Posterior vena cava (tissue), 2 donors: ENCODE measurements at regions not wholly inside any gene's neighbourhood (a gene's known extent, or its start where the extent isn't known, plus 50 kb on each side); places are given as distances from the start of the nearest gene placed in this dataset.

Experiments used
- DNase-seq: peaks from one replicate; pipeline ENCODE4 v3.0.0-alpha.2; 2020; ENCODE audit warnings: low spot score
- intact Hi-C, 2 donors: fragments of 100-400 bp; cut with DNase I; formaldehyde crosslinking; loops; one replicate each; pipeline versions ENCODE4 v1.14.1 to v1.14.2; 2022 to 2023
- donor health status: DM: yes; HTN: yes; CAD: no.
- donor health status: DM: yes; HTN: yes; CAD: no.

DNA sequence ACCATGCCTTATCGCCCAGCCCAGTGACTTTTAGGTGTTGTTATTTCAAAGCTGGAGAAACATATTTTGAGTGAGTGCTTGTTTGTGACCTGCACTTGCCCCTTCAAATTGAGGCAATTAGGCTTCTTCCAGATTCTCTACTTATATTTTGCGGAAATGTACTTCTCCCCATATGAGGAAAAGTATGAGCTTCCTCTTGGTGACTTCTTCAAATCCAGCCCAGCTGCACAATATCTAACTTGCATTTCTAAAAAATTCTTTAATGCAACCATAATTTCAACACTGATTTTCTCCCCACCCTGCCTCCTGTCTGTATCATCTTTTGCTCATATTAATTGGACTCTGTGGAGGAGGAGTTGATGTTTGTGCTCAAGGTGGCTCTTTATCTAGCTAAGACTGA, 391.2 kb upstream of the POU3F3 start:
- intact Hi-C loops: no loop called here

DNA sequence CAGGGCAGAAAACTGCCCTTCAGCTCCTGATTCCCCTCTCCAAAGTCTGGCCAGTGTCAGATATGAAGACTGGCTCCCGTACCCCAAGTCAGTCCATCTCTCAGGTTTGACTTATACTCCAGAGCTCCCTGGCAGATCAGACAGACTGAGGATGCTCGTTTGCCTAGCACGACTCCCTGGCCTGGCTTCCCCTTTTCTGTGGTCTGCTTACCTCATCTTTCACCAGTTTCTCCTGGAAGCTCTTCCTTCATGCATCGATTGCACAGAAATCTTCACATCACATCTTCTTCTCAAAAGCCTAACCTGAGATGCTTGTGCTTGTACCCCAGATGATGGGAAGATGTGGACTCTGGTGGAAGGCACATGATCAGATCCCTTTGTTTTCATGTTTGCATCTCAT, 387.9 kb upstream of the POU3F3 start:
- intact Hi-C loops: no loop called here
- no peak for DNase-seq

More for the DNA sequence above, 391.2 kb upstream of the POU3F3 start:
- no peak for DNase-seq

DNA sequence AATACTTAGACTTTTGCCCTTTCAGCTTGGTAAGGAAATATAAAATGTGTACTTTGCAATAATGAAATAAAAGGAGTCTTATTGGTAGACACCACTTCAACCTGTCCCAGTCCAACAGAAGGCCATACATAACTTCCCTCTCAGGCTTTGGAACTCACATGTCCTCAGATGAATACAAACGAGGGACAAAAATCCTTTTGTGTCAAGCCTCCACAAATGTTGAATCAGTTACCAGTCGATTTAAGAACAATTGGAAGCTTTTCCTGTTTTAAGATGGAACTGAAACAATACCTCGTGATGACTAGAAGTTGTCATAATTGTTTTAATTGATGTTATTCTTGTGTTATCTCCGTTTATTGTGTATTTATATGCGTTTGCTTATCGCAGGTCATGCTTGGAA, 385.1 kb upstream of the POU3F3 start:
- DNase-seq: no peak
- intact Hi-C loops: no loop called here

DNA sequence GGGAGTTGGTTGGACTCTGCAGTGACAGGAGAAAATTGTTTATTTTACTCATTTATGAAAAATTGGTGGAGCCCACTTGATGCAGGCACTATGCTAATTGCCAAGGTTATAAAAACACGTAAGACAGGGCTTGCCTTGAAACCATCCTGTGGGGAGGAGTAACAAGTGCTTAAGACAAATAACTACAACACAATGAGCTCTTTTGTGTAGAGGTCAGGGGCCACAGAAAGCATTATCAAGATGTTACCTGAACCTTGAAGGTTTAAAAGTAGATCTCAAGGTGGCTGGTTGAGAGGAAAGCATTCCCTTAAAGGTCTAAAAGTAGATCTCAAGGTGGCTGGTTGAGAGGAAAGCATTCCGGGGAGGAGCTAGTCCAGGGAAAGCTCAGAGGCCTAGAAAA, 381.8 kb upstream of the POU3F3 start:
- intact Hi-C loops: no loop called here

DNA sequence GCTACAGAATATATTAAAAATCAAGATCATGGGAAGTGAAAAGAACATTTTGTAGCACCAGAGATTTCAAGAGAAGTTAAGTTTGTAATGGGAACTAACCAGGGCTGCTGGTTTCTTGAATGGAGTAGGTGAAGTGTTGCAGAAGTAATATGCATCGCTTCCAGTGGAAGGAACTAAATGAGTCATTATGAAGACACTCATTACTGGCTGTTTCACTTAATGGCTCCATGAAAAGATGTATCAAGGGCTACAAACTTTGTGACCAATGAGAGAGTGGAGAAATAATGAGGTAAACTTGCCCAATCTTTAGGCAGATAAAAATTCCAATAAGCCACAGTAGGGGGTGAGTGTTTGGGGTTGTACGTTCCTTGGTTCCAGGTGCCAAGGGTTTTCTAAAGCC, 380.4 kb upstream of the POU3F3 start:
- DNase-seq: no peak
- intact Hi-C loops: no loop called here

More for the DNA sequence above, 381.8 kb upstream of the POU3F3 start:
- DNase-seq: no peak

DNA sequence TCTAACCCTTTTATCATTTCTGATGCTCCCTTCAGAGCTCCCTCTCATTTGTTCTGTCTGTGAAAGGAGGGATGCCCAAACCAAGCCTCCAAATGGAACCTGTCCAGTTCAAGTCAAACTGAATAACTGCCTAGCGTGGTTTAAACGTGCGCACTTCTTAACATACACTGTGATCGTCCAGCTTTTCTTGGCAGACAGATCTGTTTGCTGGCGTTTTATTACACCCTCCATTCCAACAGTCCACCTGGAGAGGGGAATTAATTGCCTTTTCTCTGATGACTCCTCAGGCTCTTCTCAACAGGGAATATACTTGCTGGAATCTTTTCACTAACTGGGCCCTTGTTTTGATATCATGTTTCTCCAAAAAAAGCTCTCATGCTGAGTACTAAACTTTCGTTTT, 379.2 kb upstream of the POU3F3 start:
- intact Hi-C loops: no loop called here
- DNase-seq: no peak

DNA sequence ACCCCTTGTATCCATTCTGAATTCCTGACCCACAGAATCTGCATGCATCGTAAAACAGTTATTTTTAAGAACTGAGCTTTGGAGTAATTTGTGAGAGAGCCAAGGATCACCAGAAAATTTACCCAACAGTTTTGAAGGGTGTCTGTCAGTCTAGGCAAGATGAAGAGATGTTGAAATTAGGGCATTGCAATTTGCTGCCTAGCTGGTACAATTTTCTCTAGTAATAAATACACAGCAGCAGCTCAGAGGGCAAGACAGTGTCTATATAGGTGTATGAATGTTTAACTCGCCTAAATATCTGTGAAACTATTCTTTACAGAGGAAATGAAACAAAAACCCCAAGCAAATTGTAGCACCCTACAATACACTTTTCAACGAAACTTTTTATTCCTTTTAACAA, 377.8 kb upstream of the POU3F3 start:
- intact Hi-C loops: no loop called here
- DNase-seq: no peak

DNA sequence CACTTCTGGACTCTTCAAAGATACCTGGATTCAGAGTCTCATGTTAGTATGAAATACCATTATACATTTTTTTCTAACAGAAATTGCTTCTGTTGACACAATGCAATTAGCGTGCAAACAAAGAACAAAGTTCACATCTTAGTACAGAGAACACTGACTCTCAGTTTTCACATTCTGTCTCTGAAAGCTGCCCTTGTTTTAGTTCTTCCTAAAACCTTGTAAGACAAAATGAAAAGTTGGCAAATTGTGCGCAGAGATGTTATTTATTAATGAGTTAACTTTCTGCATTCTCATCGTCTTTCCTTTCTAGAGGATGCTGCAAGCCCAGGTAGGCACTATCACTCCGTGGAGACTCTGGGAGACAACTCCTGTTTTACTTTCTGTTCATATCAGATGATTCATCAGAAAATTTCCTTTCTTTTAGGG, 377.3 kb upstream of the POU3F3 start:
- intact Hi-C loops: no loop called here
- no peak for DNase-seq

DNA sequence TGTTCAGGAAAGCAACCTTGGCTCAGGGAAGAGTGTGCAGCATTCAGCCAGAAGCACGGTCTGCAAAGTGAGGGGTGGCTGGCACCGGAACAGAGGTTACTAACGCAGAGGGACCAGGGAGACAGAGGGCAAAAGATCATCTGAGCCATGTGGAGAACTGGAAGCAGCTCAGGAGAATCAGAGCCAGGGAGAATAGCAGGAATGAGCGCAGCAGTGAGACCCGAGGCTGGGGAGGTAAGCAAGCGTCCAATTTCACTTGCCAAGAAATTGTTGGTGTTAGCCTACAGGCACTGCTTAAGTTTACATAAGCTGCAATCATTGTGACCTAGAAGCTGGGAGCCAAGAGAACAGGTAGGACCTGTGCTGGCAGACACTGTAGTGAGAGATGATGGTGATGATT, 372.6 kb upstream of the POU3F3 start:
- no peak for DNase-seq
- intact Hi-C loops: no loop called here

DNA sequence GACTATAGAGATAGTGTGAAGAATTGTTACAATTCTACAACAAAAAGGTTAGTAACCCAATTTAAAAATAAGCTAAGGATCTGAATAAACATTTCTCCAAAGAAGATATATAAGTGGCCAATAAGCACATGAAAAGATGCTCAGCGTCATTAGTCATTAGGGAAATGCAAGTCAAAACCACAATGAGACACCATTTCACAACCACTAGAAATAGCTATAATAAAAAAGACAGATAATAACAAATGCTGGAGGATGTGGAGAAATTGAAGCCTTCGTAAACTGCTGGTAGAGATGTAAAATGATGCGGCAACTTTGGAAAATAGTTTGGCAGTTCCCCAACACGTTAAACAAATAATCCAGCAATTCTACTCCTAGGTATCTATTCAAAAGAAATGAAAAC, 366.5 kb upstream of the POU3F3 start:
- intact Hi-C loops: no loop called here
- DNase-seq: no peak

DNA sequence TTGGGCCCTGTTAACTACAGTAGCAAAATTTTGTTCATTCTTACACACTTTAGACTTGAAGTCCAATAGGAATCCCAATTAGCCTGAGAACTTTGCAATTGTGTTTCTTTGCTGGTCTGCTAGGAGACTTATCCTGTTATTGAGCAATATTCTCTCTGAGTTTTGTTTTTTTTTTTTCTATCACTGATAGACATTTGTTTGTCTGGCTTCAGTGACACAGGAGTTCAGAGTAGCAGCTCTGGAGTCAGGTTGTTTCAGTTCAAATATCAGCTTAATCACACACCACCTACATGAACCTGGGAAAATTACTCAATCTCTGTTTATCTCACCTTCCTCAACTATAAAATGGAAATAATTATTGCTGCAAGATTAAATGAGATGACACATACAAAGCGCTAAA, 360.2 kb upstream of the POU3F3 start:
- DNase-seq: no peak
- intact Hi-C loops: no loop called here

DNA sequence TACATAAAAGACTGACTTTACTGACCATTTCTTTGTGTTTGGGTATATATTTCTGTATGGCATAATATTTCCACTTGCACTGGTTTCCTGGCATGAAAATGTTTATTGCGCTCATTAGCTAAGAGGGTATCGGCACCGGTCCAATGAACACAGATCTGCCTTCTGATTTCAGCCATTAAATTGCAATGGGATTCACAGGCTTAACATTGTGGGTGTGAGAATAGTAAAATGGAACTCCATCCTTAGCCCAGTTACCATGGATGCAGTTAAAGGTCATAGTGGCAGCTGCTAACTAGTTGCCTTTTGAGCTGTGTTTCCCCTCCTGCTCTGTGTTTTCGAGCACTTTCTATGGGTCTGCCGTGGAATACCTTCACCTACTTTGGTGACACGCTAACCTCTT, 352.6 kb upstream of the POU3F3 start:
- no peak for DNase-seq
- intact Hi-C loops: no loop called here

DNA sequence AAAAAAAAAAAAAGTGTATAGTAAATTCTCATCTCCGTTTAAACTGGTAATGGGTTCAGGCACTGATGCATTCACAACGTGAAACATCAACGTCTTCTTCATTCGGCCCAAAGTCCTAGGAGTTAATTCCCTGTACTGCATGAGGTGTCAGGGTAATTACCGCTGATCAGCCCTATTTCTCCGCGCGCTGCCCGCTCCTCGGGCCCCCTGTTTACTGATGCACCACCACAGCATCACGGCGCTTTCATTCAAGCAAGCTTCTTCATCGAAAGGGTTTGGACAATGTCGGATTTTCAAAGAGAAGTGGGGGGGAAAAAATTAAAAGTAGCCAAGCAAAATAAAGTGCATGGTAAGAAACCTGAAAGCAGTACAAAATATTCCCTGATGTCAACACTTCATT, 352.0 kb upstream of the POU3F3 start:
- DNase-seq: no peak
- intact Hi-C loops: no loop called here

DNA sequence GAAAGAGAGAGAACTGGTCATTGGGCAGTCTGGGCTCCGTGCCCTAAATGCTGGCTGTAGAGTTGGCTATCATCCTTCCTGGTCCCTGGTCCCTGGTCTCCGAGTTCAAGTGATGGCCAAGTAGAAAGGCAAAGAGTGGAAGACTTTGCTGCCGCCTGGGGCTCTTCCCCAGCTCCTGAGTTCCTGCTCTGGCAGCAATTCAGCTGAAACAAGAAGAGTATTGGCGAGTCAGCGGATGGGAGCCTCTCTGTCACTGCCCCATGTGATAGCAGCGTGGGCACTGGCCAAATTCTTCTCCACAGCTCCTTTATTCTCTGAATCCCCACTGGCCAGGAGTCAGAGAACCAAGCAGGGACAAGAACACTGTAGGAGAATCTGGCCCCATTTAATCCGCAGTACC, 351.0 kb upstream of the POU3F3 start:
- intact Hi-C loops: no loop called here
- DNase-seq: no peak

DNA sequence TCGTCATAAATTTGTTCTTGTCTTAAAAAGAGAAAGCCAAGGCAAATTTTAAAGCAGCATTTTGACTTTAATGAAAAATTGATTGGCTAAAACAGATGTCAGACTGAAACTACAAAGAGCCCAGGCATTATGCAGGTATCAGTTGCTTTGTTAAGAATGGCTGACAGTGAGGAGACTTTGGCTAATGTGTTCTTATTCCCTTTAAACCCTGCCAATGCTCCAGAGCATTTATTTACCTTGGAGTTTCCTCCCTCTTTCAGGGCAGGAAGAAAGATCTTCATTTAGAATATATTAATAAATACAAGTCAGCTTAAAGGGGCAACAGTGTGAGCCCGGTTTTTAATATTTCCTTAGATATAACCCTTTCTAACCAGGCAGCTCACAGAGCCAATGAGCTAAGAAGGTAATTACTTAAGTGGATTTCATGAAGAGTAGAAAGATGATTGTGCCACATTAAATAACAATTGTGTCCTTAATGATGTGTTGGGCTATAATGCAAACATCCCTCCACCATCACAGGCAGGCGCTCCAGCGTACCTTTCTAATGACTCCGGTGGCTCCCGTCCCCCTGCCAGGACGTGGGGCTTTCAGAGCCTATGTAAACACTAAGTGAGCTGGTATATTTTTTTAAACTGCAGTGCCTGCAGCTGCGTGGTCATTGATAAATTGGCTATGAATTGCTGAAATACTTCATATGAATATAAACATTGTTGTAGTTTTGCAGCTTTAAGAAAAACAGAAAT, 349.4 kb upstream of the POU3F3 start:
- intact Hi-C loops: no loop called here
- no peak for DNase-seq

DNA sequence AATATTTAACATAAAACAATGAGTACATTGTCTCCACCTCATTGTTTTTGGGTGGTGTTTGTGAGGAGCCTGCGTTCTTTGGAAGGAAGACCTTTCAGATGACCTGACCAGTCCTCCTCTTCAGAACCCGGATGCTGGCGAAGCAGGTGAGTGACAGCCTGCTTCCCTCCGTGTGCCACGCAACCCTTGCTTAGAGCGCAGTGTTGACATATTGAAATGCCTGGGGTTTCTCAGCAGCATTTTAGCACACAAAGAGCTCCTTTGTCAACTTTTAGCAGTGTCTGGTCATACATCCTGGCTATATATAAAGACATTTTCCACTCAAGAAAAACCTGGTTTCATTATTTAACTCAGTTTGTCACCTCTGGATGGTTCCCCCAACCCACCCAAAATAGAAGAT, 335.7 kb upstream of the POU3F3 start:
- intact Hi-C loops: no loop called here
- DNase-seq: no peak

DNA sequence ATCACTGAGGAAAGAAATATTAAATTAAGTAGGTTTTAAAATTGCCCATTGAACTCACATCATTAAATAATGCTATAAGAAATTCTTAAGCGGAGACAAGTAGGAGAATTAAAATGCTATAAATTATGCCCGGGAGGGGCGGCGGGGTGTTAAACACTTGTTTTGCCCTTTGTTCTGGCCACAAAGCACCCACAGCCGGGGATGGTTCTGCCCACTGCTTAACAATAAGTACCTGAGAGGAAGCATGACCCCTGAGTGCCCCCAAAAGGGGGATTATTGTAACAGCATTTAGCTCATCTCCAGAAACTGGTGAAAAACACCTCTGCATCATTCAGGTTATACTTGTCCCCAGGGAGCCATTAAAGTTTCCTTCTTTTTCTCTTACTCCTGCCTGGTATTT, 332.7 kb upstream of the POU3F3 start:
- DNase-seq: no peak
- intact Hi-C loops: no loop called here

DNA sequence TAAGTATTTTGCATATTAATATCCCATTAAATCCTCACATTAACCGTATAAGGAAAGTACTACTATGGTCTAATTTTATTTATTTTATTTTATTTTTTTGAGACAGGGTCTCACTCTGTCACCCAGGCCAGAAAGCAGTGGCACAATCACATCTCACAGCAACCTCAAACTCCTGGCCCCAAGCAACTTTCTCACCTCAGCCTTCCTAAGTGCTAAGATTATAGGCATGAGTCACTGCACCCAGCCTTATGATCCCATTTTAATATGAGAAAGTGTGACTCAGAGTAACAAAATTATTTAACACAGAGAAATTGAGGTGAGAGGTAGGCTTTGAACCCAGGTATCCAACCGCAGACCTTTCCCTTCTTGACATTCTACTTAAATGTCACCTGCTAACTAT, 330.0 kb upstream of the POU3F3 start:
- intact Hi-C loops: no loop called here
- no peak for DNase-seq

DNA sequence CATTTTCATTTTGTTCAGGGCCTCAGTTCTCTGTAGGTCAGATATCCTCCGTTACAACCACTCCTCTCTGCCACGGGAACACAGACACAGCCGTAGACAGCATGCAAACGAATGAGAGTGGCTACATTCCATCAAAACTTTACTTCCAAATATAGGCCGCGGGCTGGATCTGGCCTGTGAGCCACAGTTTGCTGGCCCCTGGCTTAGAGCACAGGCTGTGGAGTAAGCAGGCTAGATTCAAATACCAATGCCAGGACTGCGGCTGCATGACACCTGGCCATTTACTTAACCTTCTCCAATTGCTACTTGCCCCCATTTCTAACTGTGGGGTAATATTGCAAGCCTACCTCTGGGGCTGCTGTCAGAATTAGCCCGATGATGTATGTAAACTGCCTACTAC, 325.8 kb upstream of the POU3F3 start:
- DNase-seq: no peak
- intact Hi-C loops: no loop called here

DNA sequence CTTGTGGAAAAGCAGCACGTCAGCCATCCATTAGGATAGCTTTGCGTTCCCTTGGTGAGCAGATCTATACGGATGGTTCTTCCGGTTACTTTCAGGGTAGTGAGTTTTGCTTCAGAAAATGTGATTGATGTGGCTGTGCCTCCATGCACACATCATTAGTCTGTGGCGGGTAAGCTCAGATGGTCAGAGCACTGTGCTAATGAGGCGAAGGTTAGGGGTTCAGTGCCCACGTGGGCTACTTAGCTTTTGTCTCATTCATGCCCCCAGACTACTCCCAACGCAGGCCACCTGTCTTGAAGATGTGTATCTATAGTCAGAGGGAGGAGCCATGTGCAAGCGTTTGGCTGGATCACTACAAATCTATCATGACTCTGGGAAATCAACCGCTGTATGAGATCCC, 322.8 kb upstream of the POU3F3 start:
- no peak for DNase-seq

DNA sequence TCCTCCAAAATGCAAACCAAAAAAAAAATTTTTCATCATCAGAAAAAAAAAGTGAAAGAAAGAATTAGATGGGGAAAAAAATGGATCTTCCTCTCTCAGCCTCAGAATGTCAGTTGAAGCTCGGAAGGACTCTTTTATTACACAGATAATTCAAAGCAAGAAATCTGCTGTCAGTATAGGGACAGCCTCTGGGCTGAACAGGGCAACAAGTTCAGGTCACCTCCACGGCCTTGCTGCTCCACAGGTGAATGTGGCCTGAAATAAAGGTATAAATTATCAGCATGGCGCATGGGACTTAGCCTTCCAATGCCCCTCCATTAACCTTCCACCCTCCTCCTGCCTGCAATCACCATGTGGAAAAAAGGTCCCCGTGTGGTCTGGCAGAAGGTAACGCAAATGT, 316.8 kb upstream of the POU3F3 start:
- intact Hi-C loops: no loop called here

More for the DNA sequence above, 322.8 kb upstream of the POU3F3 start:
- intact Hi-C loops: no loop called here

DNA sequence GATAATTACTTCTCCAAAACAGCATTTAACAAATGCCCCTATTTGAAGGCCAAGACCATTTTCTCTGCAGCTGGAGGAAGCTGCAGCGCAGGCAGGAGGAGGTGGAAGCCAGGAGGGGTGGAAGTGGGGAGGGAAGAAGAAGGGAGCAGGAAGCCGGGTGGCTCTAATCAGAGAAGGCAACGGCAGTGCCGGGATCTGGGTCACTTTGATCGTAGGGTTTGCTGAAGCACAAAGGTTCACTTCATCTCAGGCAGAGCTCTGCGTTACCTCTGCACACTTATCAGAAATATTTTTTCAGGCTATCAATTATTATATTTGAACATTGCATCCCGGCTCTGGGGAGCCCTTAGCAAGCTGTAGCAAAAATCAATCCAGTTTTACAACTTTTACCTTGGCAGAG, 315.8 kb upstream of the POU3F3 start:
- DNase-seq: no peak
- intact Hi-C loops: no loop called here

More for the DNA sequence above, 316.8 kb upstream of the POU3F3 start:
- DNase-seq: no peak
